Fibroblast of the aortic adventitia (primary cell): ENCODE measurements at regions not wholly inside any gene's neighbourhood (a gene's known extent, or its start where the extent isn't known, plus 50 kb on each side); places are given as distances from the start of the nearest gene placed in this dataset.

ENCODE experiments used
- DNase-seq: peaks from one replicate; pipeline ENCODE4 v3.0.0-alpha.2; 2010; ENCODE audit warnings: low read depth
- H3K4me3 ChIP-seq: 2 replicates; pipeline ENCODE4 v1.5.1; 2011; ENCODE audit warnings: low read depth, mild to moderate bottlenecking, control low read depth, low read length, moderate library complexity
- CTCF ChIP-seq: IDR thresholded peaks from 2 replicates; pipeline ENCODE4 v1.5.1; 2011; ENCODE audit warnings: mild to moderate bottlenecking, low read length, control low read depth, inconsistent platforms; ENCODE audit not compliant: insufficient read depth

DNA sequence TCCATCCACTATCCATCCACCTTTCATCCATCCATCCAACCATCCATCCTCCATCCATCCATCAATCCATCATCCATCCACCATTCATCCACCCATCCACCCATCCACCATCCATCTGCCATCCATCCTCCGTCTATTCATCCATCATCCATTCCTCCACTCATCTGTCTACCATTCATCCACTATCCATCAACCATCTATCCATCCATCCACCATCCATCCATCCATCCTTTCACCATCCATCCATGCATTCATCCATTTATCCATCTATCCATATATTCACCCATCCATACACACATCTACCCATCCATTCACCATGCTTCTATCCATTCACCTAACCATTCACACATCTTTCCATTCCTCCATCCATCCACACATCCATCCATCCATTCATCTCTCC is 207.0 kb upstream of the CDH4 start:
- TF ChIP-seq CTCF = no peak
- H3K4me3 ChIP-seq = no peak overlapping the region
- no peak for DNase-seq

GRCh38 chr20:61045876-61046585 is 206.0 kb upstream of the CDH4 start:
- no peak for TF ChIP-seq CTCF
- H3K4me3 ChIP-seq = no peak overlapping the region
- no peak for DNase-seq

- H3K4me3 ChIP-seq = no peak overlapping the region
- DNase-seq = no peak
- no peak for TF ChIP-seq CTCF
Observed at GRCh38 chr20:61046721-61047351, 205.2 kb upstream of the CDH4 start.

DNA sequence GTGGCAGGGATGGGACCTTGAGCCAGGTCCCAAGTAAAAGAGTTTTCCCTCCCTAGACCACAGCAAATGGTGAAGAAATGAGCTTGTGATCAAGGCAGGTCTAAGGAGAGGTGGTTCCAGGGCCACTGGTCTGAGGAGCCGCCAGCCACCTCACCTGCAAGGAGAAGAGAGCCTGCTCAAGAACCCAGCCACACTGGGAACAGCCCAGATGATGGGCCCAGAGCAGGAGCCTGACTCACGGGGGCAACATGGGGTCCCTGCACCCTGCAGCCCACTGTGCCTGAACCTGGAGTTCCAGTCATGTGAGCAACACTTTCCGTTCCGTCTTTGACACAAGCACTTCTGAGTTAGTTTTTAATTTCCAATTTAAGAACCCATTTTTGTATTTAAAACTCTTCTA is 204.5 kb upstream of the CDH4 start:
- no peak for DNase-seq
- H3K4me3 ChIP-seq = no peak overlapping the region
- no peak for TF ChIP-seq CTCF

- TF ChIP-seq CTCF = no peak
- DNase-seq = no peak
- no peak overlapping the region for H3K4me3 ChIP-seq
Observed at GRCh38 chr20:61048302-61048701, 203.8 kb upstream of the CDH4 start.

DNA sequence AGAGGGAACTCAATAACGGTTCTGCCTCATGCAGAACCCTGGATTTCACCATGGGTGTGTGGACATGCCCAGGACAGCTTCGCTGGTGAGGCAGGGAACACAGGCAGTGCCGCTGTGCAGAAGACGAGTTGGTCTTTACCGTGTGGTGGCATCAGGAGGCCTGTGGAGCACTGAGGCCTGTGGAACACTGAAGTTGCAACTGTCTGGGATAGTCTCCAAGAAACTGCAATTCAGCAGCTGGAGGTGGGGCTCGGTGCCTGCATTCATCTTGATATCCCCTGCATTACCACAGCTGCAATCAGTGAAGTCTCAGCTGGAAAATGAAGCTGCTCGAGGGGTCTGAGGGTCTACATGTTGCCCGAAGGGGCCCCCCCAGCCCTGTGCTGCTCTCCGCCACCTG is 202.4 kb upstream of the CDH4 start:
- H3K4me3 ChIP-seq = no peak overlapping the region
- DNase-seq = no peak
- TF ChIP-seq CTCF = no peak
